ENCODE measurements at regions not wholly inside any gene's neighbourhood (a gene's known extent, or its start where the extent isn't known, plus 50 kb on each side); places are given as distances from the start of the nearest gene placed in this dataset.

DNA sequence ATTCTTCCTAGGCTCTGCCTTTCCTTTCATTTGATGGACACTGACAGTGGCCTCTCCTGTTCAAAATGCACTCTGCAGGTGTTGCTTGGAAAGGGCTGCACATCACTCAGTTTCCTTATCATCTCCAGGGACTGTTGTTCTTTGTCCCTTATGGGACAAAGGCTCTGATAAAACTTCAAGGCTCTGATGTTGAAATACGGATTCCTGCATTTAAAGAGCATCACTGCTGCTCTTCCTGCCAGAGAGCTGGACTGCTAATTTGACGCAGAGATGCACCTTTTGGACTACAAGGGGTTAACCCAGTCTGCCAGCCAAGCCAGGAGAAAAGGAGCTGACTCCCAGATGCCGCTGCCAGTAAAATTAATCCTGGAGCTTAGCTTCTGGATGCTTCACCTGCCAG, 952.1 kb downstream of the DIAPH3 start:
- Histone ChIP-seq H3K36me3 (no peaks in the 10 kb centered on the region), H3K4me1 (no peaks in the 10 kb centered on the region), H3K9me3 (no peaks in the 10 kb centered on the region), H3K4me3 (no peak overlapping the region), H3K27ac (replicated peaks in 1 of 4) (no peak overlapping the region), H3K27me3 (no peaks in the 10 kb centered on the region)
- TF ChIP-seq POLR2AphosphoS5 (IDR thresholded peaks at IDR 0.05) (no peak), EP300 (IDR thresholded peaks at IDR 0.05) (no peak), POLR2A (IDR thresholded peaks at IDR 0.05; ENCODE audit: low read depth) (no peak)
- TF ChIP-seq, protein P1, sequence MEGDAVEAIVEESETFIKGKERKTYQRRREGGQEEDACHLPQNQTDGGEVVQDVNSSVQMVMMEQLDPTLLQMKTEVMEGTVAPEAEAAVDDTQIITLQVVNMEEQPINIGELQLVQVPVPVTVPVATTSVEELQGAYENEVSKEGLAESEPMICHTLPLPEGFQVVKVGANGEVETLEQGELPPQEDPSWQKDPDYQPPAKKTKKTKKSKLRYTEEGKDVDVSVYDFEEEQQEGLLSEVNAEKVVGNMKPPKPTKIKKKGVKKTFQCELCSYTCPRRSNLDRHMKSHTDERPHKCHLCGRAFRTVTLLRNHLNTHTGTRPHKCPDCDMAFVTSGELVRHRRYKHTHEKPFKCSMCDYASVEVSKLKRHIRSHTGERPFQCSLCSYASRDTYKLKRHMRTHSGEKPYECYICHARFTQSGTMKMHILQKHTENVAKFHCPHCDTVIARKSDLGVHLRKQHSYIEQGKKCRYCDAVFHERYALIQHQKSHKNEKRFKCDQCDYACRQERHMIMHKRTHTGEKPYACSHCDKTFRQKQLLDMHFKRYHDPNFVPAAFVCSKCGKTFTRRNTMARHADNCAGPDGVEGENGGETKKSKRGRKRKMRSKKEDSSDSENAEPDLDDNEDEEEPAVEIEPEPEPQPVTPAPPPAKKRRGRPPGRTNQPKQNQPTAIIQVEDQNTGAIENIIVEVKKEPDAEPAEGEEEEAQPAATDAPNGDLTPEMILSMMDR (IDR thresholded peaks at IDR 0.05): no peak
- no peak for DNase-seq (ENCODE audit: extremely low spot score)
- intact Hi-C loops (cut with DNase I): no loop called here
- 100% methylated on average over 3 of the region's 3 CpGs for WGBS

DNA sequence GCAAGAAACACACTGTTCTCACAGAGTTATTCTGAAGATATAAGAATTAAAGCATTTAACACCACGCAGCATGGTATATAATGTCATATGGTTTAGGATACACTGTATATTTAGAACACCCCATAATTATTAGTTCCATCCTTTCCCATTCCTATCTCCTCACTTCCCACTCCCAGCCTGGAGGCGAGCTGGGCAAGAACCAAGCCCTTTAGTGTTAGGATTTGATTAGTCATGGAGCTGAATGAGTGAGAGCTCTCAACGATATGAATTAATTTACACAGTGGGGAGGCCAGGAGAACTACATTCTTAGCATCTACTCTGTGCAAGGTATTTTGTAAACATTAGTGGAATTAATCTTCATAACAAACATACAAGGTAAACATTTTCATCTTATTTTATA, 934.3 kb downstream of the DIAPH3 start:
- 91% methylated on average over 3 of the region's 3 CpGs for WGBS
- Histone ChIP-seq H3K4me1 (no peaks in the 10 kb centered on the region), H3K9me3 (no peaks in the 10 kb centered on the region), H3K27ac (replicated peaks in 1 of 4) (no peak overlapping the region), H3K27me3 (no peaks in the 10 kb centered on the region), H3K4me3 (no peak overlapping the region), H3K36me3 (no peaks in the 10 kb centered on the region)
- TF ChIP-seq POLR2A (IDR thresholded peaks at IDR 0.05; ENCODE audit: low read depth): no peak
- TF ChIP-seq, protein P1 (IDR thresholded peaks at IDR 0.05): no peak
- no peak for TF ChIP-seq EP300 (IDR thresholded peaks at IDR 0.05)
- no peak for TF ChIP-seq POLR2AphosphoS5 (IDR thresholded peaks at IDR 0.05)
- intact Hi-C loops (cut with DNase I): no loop called here
- DNase-seq (ENCODE audit: extremely low spot score): no peak

DNA sequence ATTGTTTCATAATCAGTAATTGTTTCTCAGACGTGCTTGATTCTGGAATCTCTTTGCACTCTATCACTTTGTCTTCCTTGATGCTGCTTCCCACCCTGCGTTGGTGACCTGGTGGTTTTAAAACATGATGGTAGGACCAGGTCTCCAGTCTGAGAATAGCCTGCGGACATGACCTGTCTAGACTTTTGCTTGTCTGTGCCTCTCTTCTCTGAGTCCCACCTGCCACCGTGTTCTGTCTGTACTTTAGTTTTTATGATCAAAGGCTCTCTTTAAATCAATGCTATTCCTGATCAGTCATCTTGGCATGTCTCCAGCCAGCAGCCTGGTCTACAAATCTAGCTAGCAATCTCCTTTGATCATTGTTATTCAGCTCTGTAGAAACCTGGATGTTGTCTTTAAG, 933.9 kb downstream of the DIAPH3 start:
- Histone ChIP-seq H3K27ac (replicated peaks in 1 of 4) (no peak overlapping the region), H3K4me1 (no peaks in the 10 kb centered on the region), H3K27me3 (no peaks in the 10 kb centered on the region), H3K9me3 (no peaks in the 10 kb centered on the region), H3K36me3 (no peaks in the 10 kb centered on the region), H3K4me3 (no peak overlapping the region)
- TF ChIP-seq, protein P1 (IDR thresholded peaks at IDR 0.05): no peak
- TF ChIP-seq EP300 (IDR thresholded peaks at IDR 0.05) (no peak), POLR2AphosphoS5 (IDR thresholded peaks at IDR 0.05) (no peak), POLR2A (IDR thresholded peaks at IDR 0.05; ENCODE audit: low read depth) (no peak)
- 76% methylated on average over 4 of the region's 4 CpGs for WGBS
- intact Hi-C loops (cut with DNase I): no loop called here
- DNase-seq (ENCODE audit: extremely low spot score): no peak

DNA sequence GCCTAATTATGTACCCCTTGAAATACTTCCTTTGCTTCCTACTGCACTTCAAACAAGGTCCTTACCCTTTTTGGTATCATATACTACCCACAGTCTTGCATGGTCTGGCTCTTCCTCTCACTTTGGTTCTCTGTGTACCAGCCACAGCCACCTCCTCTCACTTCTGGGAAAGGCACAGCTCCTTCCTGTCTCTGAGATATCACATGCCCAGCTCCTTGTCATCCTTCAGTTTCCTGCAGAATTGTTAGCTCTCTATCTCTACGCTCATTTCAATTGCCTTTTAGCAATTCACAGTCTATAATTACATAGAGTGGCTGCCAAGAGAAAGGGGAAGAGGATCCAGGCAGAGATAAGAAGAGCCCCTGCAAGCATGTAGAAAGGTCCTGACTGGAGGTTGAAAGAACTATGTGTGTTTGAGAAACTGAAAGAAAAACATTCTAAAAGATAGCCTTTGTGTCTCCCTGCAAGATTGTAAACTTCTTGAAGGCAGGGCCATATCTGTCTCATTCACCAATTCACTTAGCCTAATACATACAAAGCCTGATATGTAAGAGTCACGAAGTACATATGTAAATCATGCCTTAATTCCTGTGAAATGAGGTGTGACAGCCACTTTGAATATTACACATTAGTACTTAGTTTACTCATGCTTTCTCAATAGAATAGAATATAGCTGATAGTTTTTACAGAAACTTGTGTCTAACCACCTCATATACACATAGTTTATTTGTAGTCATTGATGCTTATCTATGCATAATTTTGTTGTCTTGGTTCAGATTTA, 933.1 kb downstream of the DIAPH3 start:
- H3K4me1 ChIP-seq: no peaks in the 10 kb centered on the region
- no peak for DNase-seq (ENCODE audit: extremely low spot score)
- intact Hi-C loops (cut with DNase I): no loop called here
- H3K9me3 ChIP-seq: no peaks in the 10 kb centered on the region
- no peak for TF ChIP-seq POLR2AphosphoS5 (IDR thresholded peaks at IDR 0.05)
- TF ChIP-seq EP300 (IDR thresholded peaks at IDR 0.05): no peak
- TF ChIP-seq, protein P1 (IDR thresholded peaks at IDR 0.05): no peak
- no peak for TF ChIP-seq POLR2A (IDR thresholded peaks at IDR 0.05; ENCODE audit: low read depth)
- H3K27me3 ChIP-seq: no peaks in the 10 kb centered on the region
- no peaks in the 10 kb centered on the region for H3K36me3 ChIP-seq
- 92% methylated on average over 2 of the region's 2 CpGs for WGBS
- no peak overlapping the region for H3K27ac ChIP-seq (replicated peaks in 1 of 4)
- no peak overlapping the region for H3K4me3 ChIP-seq
